ENCODE measurements at regions not wholly inside any gene's neighbourhood (a gene's known extent, or its start where the extent isn't known, plus 50 kb on each side); places are given as distances from the start of the nearest gene placed in this dataset.

DNA sequence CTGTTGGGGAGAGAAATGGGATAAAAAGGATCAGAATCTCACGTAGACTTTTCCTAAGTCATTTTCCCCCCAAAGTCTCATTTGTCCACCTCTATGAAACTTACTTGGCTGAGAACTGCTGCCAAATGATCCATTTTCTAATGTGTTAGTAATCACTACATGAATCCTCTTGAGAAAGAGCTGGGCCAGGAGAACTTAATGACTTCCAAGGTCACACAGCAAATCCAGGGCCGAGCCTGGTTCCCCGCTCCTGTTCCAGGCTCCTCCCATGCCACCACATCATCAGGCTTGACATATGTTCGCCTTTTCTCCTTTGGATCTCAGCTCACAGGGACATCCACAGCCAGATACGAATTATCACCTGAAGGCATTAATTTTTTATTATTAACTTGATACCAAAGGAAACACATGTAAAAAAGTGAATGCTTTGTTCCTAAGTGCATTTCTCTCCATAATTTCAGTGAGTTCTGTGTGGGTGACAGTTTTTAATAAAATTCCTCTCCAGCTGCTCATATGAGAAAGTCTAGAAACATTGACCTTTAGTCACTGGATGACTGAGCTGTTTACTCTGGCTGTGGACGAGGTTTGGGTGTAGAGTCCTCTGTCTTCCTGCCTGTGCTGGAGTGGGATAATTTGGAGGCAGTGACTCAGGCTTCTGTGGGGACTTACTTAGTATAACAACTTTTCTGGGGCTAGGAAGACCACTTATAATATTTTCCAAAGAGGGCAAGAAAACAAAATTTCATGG is 276.3 kb downstream of the PAX1 start:
- Histone ChIP-seq H3K4me3 (ENCODE audit: low read length in 3 of 3) (no peak overlapping the region), H3K9me3 (ENCODE audit: control insufficient read depth in 2 of 3, insufficient read depth in 1 of 3, low read length in 3 of 3) (no peaks in the 10 kb centered on the region), H3K36me3 (ENCODE audit: control insufficient read depth in 2 of 3, insufficient read depth in 3 of 3, low read length in 3 of 3) (no peaks in the 10 kb centered on the region), H3K9ac (ENCODE audit: low read length in 3 of 3) (no peak overlapping the region), H3K27ac (ENCODE audit: low read depth in 2 of 2, low read length in 2 of 2) (no peak overlapping the region), H3K4me1 (ENCODE audit: control insufficient read depth in 2 of 3, insufficient read depth in 2 of 3, low read depth in 1 of 3, low read length in 3 of 3) (no peaks in the 10 kb centered on the region), H3K27me3 (ENCODE audit: control insufficient read depth, insufficient read depth, low read length) (no peaks in the 10 kb centered on the region)
- DNase-seq (peak in 3 of 5 donors; percentile 17 to 66 (median 19)), FAIRE-seq (no peak)
- TF ChIP-seq CTCF (IDR thresholded peaks at IDR 0.05; ENCODE audit: borderline replicate concordance, extremely low read depth, insufficient read depth), result no peak
- intact Hi-C loops (cut with DNase I), result no loop called here

GRCh38 chr20:21981179-21981578 is 275.7 kb downstream of the PAX1 start:
- no peaks in the 10 kb centered on the region for H3K9me3 ChIP-seq (ENCODE audit: control insufficient read depth in 2 of 3, insufficient read depth in 1 of 3, low read length in 3 of 3)
- H3K27me3 ChIP-seq (ENCODE audit: control insufficient read depth, insufficient read depth, low read length), result no peaks in the 10 kb centered on the region
- no peak overlapping the region for H3K27ac ChIP-seq (ENCODE audit: low read depth in 2 of 2, low read length in 2 of 2)
- no peak for DNase-seq
- TF ChIP-seq CTCF (IDR thresholded peaks at IDR 0.05; ENCODE audit: borderline replicate concordance, extremely low read depth, insufficient read depth), result no peak
- intact Hi-C loops (cut with DNase I), result no loop called here
- no peaks in the 10 kb centered on the region for H3K4me1 ChIP-seq (ENCODE audit: control insufficient read depth in 2 of 3, insufficient read depth in 2 of 3, low read depth in 1 of 3, low read length in 3 of 3)
- no peak overlapping the region for H3K4me3 ChIP-seq (ENCODE audit: low read length in 3 of 3)
- H3K36me3 ChIP-seq (ENCODE audit: control insufficient read depth in 2 of 3, insufficient read depth in 3 of 3, low read length in 3 of 3), result no peaks in the 10 kb centered on the region
- FAIRE-seq, result no peak
- no peak overlapping the region for H3K9ac ChIP-seq (ENCODE audit: low read length in 3 of 3)

DNA sequence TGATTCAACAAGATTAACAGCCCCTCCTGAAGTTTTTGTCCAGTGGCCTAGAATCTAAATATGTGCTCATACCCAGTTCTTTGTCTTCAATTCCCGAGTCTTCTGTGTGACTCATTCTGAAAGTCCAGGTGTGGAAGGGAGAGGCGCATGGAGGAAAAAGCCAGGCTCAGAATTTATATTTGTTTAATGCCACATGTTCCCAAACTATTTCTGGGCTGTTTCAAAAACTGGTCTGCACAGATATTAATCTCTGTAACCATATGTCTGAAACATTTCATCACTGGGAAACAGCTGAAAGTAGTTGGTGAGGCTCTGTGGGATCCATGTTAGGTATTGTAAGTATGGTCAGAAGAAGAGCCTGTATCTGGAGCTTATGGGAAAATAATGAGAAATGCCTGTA is 266.0 kb downstream of the PAX1 start:
- no peak for FAIRE-seq

More for the DNA sequence above, 266.0 kb downstream of the PAX1 start:
- intact Hi-C loops (cut with DNase I), result no loop called here
- Histone ChIP-seq H3K9me3 (ENCODE audit: control insufficient read depth in 2 of 3, insufficient read depth in 1 of 3, low read length in 3 of 3) (peaks cover 0 to 5% (median 0%) of the 10 kb centered on the region in 3 donors), H3K36me3 (ENCODE audit: control insufficient read depth in 2 of 3, insufficient read depth in 3 of 3, low read length in 3 of 3) (no peaks in the 10 kb centered on the region), H3K27me3 (ENCODE audit: control insufficient read depth, insufficient read depth, low read length) (no peaks in the 10 kb centered on the region), H3K27ac (ENCODE audit: low read depth in 2 of 2, low read length in 2 of 2) (no peak overlapping the region), H3K4me1 (ENCODE audit: control insufficient read depth in 2 of 3, insufficient read depth in 2 of 3, low read depth in 1 of 3, low read length in 3 of 3) (no peaks in the 10 kb centered on the region), H3K9ac (ENCODE audit: low read length in 3 of 3) (no peak overlapping the region), H3K4me3 (ENCODE audit: low read length in 3 of 3) (no peak overlapping the region)
- DNase-seq, result no peak
- TF ChIP-seq CTCF (IDR thresholded peaks at IDR 0.05; ENCODE audit: borderline replicate concordance, extremely low read depth, insufficient read depth), result no peak
